CD14-positive monocyte (primary cell): ENCODE measurements at regions not wholly inside any gene's neighbourhood (a gene's known extent, or its start where the extent isn't known, plus 50 kb on each side); places are given as distances from the start of the nearest gene placed in this dataset.

Experiments
- DNase-seq, 3 donors: peaks; one replicate each; pipeline ENCODE4 v3.0.0-alpha.2; 2011 to 2022
- H2AFZ ChIP-seq: 2 replicates; pipeline ENCODE4 v1.6.0; 2012; ENCODE audit warnings: mild to moderate bottlenecking, low read depth, low read length, inconsistent platforms; ENCODE audit not compliant: insufficient read depth, poor library complexity, severe bottlenecking
- H3K27ac ChIP-seq, 2 donors: 1 replicate in 1 of 2; 2 replicates in 1 of 2; pipeline ENCODE4 v1.5.1; 2012 to 2013; ENCODE audit warnings: low read length in 2 of 2, control low read depth in 1 of 2, inconsistent platforms in 1 of 2, low read depth in 1 of 2, mild to moderate bottlenecking in 1 of 2
- H3K27me3 ChIP-seq, 2 donors: one replicate each; pipeline versions ENCODE4 v1.6.0 to v1.6.1; 2011 to 2013; ENCODE audit warnings: low read length in 2 of 2; ENCODE audit not compliant: control insufficient read depth in 2 of 2, insufficient read depth in 2 of 2
- H3K36me3 ChIP-seq, 2 donors: replicated peaks in 1 of 2; 1 replicate in 1 of 2; 2 replicates in 1 of 2; pipeline versions ENCODE4 v1.5.1 to v1.6.1; 2012 to 2013; ENCODE audit warnings: low read length in 2 of 2, control low read depth in 1 of 2, inconsistent platforms in 1 of 2, mild to moderate bottlenecking in 1 of 2; ENCODE audit not compliant: insufficient read depth in 2 of 2, control insufficient read depth in 1 of 2
- H3K4me1 ChIP-seq, 2 donors: 1 replicate in 1 of 2; 2 replicates in 1 of 2; pipeline versions ENCODE4 v1.5.1 to v1.6.1; 2012 to 2013; ENCODE audit warnings: low read length in 2 of 2, control low read depth in 1 of 2, inconsistent platforms in 1 of 2, mild to moderate bottlenecking in 1 of 2, moderate library complexity in 1 of 2; ENCODE audit not compliant: insufficient read depth in 2 of 2, control insufficient read depth in 1 of 2
- H3K4me2 ChIP-seq: replicated peaks from 2 replicates; pipeline ENCODE3; 2012; ENCODE audit warnings: low read length, moderate library complexity, mild to moderate bottlenecking; ENCODE audit not compliant: poor library complexity, severe bottlenecking; ENCODE audit errors: extremely low read depth
- H3K4me3 ChIP-seq, 3 experiments: fragments of 200-600 bp in 1 of 3; sonication (generic) in 1 of 3; replicated peaks in 1 of 3; 1 replicate in 2 of 3; 2 replicates in 1 of 3; pipeline ENCODE4 v1.5.1; 2011 to 2013; ENCODE audit warnings: low read length in 3 of 3, mild to moderate bottlenecking in 3 of 3, control low read depth in 2 of 3, low read depth in 2 of 3, inconsistent platforms in 1 of 3, moderate library complexity in 1 of 3
- H3K79me2 ChIP-seq: 2 replicates; pipeline ENCODE4 v1.6.0; 2012; ENCODE audit warnings: mild to moderate bottlenecking, control low read depth, inconsistent platforms, low read length, moderate library complexity; ENCODE audit not compliant: insufficient read depth
- H3K9ac ChIP-seq: 2 replicates; pipeline ENCODE4 v1.6.0; 2017; ENCODE audit warnings: low read length, mild to moderate bottlenecking; ENCODE audit not compliant: insufficient read depth, poor library complexity, severe bottlenecking
- H3K9me3 ChIP-seq, 2 donors: replicated peaks in 1 of 2; 1 replicate in 1 of 2; 2 replicates in 1 of 2; pipeline versions ENCODE4 v1.5.1 to v1.6.1; 2012 to 2013; ENCODE audit warnings: low read length in 2 of 2, control low read depth in 1 of 2; ENCODE audit not compliant: control insufficient read depth in 1 of 2, insufficient read depth in 1 of 2
- H4K20me1 ChIP-seq: 2 replicates; pipeline ENCODE4 v1.6.0; 2012; ENCODE audit warnings: mild to moderate bottlenecking, low read length, control low read depth, moderate library complexity; ENCODE audit not compliant: insufficient read depth
- H3K27ac Mint-ChIP-seq, 7 donors: one replicate each; pipeline ENCODE4 v1.8.0; 2020; ENCODE audit warnings: mild to moderate bottlenecking in 7 of 7, mixed read lengths in 7 of 7, moderate library complexity in 6 of 7, inconsistent platforms in 2 of 7
- H3K27me3 Mint-ChIP-seq, 3 donors: one replicate each; pipeline ENCODE4 v1.8.0; 2021 to 2022; ENCODE audit warnings: low read depth in 3 of 3, mild to moderate bottlenecking in 3 of 3, mixed read lengths in 3 of 3, moderate library complexity in 3 of 3, inconsistent platforms in 1 of 3
- H3K36me3 Mint-ChIP-seq, 2 donors: one replicate each; pipeline ENCODE4 v1.8.0; 2020; ENCODE audit warnings: mixed read lengths in 2 of 2, inconsistent platforms in 1 of 2, mild to moderate bottlenecking in 1 of 2
- H3K4me1 Mint-ChIP-seq: one replicate; pipeline ENCODE4 v1.8.0; 2020; ENCODE audit warnings: mild to moderate bottlenecking, mixed read lengths
- H3K4me3 Mint-ChIP-seq, 2 donors: one replicate each; pipeline ENCODE4 v1.8.0; 2020; ENCODE audit warnings: mild to moderate bottlenecking in 2 of 2, mixed read lengths in 2 of 2, moderate library complexity in 1 of 2
- H3K9me3 Mint-ChIP-seq, 7 donors: one replicate each; pipeline ENCODE4 v1.8.0; 2020 to 2022; ENCODE audit warnings: mixed read lengths in 7 of 7, mild to moderate bottlenecking in 6 of 7, moderate library complexity in 6 of 7, inconsistent platforms in 2 of 7
- CTCF ChIP-seq: fragments of 200-600 bp; IDR thresholded peaks from one replicate; pipeline ENCODE4 v1.8.0; 2022; ENCODE audit warnings: antibody characterized with exemption, mild to moderate bottlenecking
- WGBS: methylation state at CpG from one replicate; pipeline ENCODE4 v1.1.5; 2013; ENCODE audit warnings: missing lambda C conversion rate; ENCODE audit not compliant: insufficient coverage; 5-methylcytosine and 5-hydroxymethylcytosine counted together
- intact Hi-C, 2 donors: fragments of 100-400 bp; cut with micrococcal nuclease; formaldehyde crosslinking; loops; one replicate each; pipeline versions ENCODE4 v1.15.0 to v1.15.1; 2023

- no peaks in the 10 kb centered on the region for H3K36me3 ChIP-seq
- no peak overlapping the region for H3K27ac ChIP-seq
- Mint-ChIP-seq H3K36me3 (no peaks in the 10 kb centered on the region), H3K4me3 (no peak overlapping the region), H3K4me1 (peaks cover 17% of the 10 kb centered on the region), H3K9me3 (peaks cover 7 to 13% (median 11%) of the 10 kb centered on the region in 7 donors), H3K27ac (no peak overlapping the region), H3K27me3 (peaks cover 6 to 9% (median 7%) of the 10 kb centered on the region in 3 donors)
- H3K79me2 ChIP-seq = no peaks in the 10 kb centered on the region
- no peak overlapping the region for H3K4me3 ChIP-seq
- WGBS = 100% methylated on average over 1 of the region's 4 CpGs
- peaks cover 21 to 22% of the 10 kb centered on the region in 2 donors for H3K4me1 ChIP-seq
- intact Hi-C loops = no loop called here
- no peak for TF ChIP-seq CTCF
- H3K4me2 ChIP-seq = no peak overlapping the region
- H3K27me3 ChIP-seq = no peaks in the 10 kb centered on the region
- no peak overlapping the region for H2AFZ ChIP-seq
- H4K20me1 ChIP-seq = no peaks in the 10 kb centered on the region
- no peak overlapping the region for H3K9ac ChIP-seq
- H3K9me3 ChIP-seq = peaks cover 5 to 15% of the 10 kb centered on the region in 2 donors
- no peak for DNase-seq
Measured at GRCh38 chr14:98961191-98961590, 310.8 kb downstream of the BCL11B start.

- peaks cover 5 to 15% of the 10 kb centered on the region in 2 donors for H3K9me3 ChIP-seq
- no peak overlapping the region for H3K4me2 ChIP-seq
- no peak overlapping the region for H3K9ac ChIP-seq
- H3K4me3 ChIP-seq = no peak overlapping the region
- Mint-ChIP-seq H3K9me3 (peaks cover 7 to 13% (median 11%) of the 10 kb centered on the region in 7 donors), H3K4me1 (peaks cover 9% of the 10 kb centered on the region), H3K4me3 (no peak overlapping the region), H3K36me3 (no peaks in the 10 kb centered on the region), H3K27me3 (peaks cover 7 to 9% (median 8%) of the 10 kb centered on the region in 3 donors), H3K27ac (peak overlapping the region in 1 of 7 donors; percentile 64)
- peaks cover 12 to 13% of the 10 kb centered on the region in 2 donors for H3K4me1 ChIP-seq
- H2AFZ ChIP-seq = no peak overlapping the region
- H3K27ac ChIP-seq = no peak overlapping the region
- no peaks in the 10 kb centered on the region for H4K20me1 ChIP-seq
- H3K36me3 ChIP-seq = no peaks in the 10 kb centered on the region
- intact Hi-C loops = no loop called here
- no peak for DNase-seq
- no peak for TF ChIP-seq CTCF
- no peaks in the 10 kb centered on the region for H3K27me3 ChIP-seq
- WGBS = 86% methylated on average over 8 of the region's 12 CpGs
- no peaks in the 10 kb centered on the region for H3K79me2 ChIP-seq
Measured at GRCh38 chr14:98962118-98962517, 309.9 kb downstream of the BCL11B start.
